H1 (cell line): ENCODE measurements at regions not wholly inside any gene's neighbourhood (a gene's known extent, or its start where the extent isn't known, plus 50 kb on each side); places are given as distances from the start of the nearest gene placed in this dataset.

ENCODE experiments used
- CTCF ChIA-PET: fragments of 300-600 bp; sonication (Branson Sonifier 250); formaldehyde crosslinking; loops from one replicate; lab custom pipeline; 2021; ENCODE audit not compliant: partially characterized antibody; lab: Charles Lee
- POLR2A ChIA-PET: fragments of 300-600 bp; sonication (Branson Sonifier 250); formaldehyde crosslinking; loops from one replicate; lab custom pipeline; 2021; ENCODE audit warnings: inconsistent platforms; ENCODE audit not compliant: partially characterized antibody; lab: Charles Lee
- DNase-seq, 2 experiments: peaks; one replicate each; pipeline versions ENCODE4 v3.0.0 to v3.0.0-alpha.2; 2010 to 2022; ENCODE audit warnings: low spot score in 2 of 2, low read depth in 1 of 2, mixed read lengths in 1 of 2
- FAIRE-seq: peaks from 2 replicates; lab custom pipeline; 2011; peaks lifted over from hg19 to GRCh38; lab: Jason Lieb, UNC
- H2AFZ ChIP-seq: 2 replicates; pipeline ENCODE4 v1.8.1; 2012; ENCODE audit warnings: low read length, inconsistent platforms
- H2AK5ac ChIP-seq: 2 replicates; pipeline ENCODE4 v1.6.1; 2013; ENCODE audit warnings: low read depth, low read length
- H2BK120ac ChIP-seq: replicated peaks from 2 replicates; pipeline ENCODE3; 2013; ENCODE audit warnings: low read depth, low read length, inconsistent platforms
- H2BK12ac ChIP-seq: 2 replicates; pipeline ENCODE4 v1.6.1; 2013; ENCODE audit warnings: low read depth, low read length
- H2BK15ac ChIP-seq: 2 replicates; pipeline ENCODE4 v1.6.1; 2013; ENCODE audit warnings: low read length
- H2BK20ac ChIP-seq: 2 replicates; pipeline ENCODE4 v1.6.1; 2013; ENCODE audit warnings: low read length
- H2BK5ac ChIP-seq: 2 replicates; pipeline ENCODE4 v1.6.1; 2013; ENCODE audit warnings: low read depth, low read length
- H3K14ac ChIP-seq: 2 replicates; pipeline ENCODE4 v1.6.1; 2013; ENCODE audit warnings: inconsistent platforms; ENCODE audit not compliant: insufficient read length
- H3K18ac ChIP-seq: 2 replicates; pipeline ENCODE4 v1.6.1; 2013; ENCODE audit warnings: low read length; ENCODE audit errors: extremely low read depth
- H3K23ac ChIP-seq: 2 replicates; pipeline ENCODE4 v1.6.1; 2013; ENCODE audit warnings: inconsistent platforms; ENCODE audit not compliant: insufficient read length
- H3K23me2 ChIP-seq: 2 replicates; pipeline ENCODE4 v1.6.1; 2013; ENCODE audit warnings: low read depth, low read length
- H3K27ac ChIP-seq: 2 replicates; pipeline ENCODE4 v1.6.1; 2011; ENCODE audit warnings: low read depth, low read length, inconsistent platforms
- H3K27me3 ChIP-seq, 4 experiments: replicated peaks in 1 of 4; 1 replicate in 1 of 4; 2 replicates in 3 of 4; pipeline versions ENCODE4 v1.6.1 to v1.8.1; 2011 to 2013; ENCODE audit warnings: low read length in 3 of 4, mild to moderate bottlenecking in 3 of 4, inconsistent platforms in 2 of 4, mixed read lengths in 2 of 4, moderate library complexity in 1 of 4; ENCODE audit not compliant: control insufficient read depth in 3 of 4, insufficient read depth in 3 of 4; ENCODE audit errors: extremely low read depth in 1 of 4
- H3K36me3 ChIP-seq, 4 experiments: 2 replicates each; pipeline versions ENCODE4 v1.6.1 to v1.8.1; 2011 to 2013; ENCODE audit warnings: mild to moderate bottlenecking in 4 of 4, low read length in 3 of 4, moderate library complexity in 2 of 4, control low read depth in 1 of 4, inconsistent platforms in 1 of 4; ENCODE audit not compliant: insufficient read depth in 4 of 4, control insufficient read depth in 2 of 4
- H3K4ac ChIP-seq: replicated peaks from 2 replicates; pipeline ENCODE3; 2013; ENCODE audit warnings: low read length, low read depth, mixed read lengths, inconsistent platforms; ENCODE audit not compliant: insufficient read length
- H3K4me1 ChIP-seq, 4 experiments: replicated peaks in 1 of 4; 1 replicate in 1 of 4; 2 replicates in 3 of 4; pipeline versions ENCODE4 v1.6.1 to v1.8.1; 2011 to 2013; ENCODE audit warnings: low read length in 3 of 4, inconsistent platforms in 2 of 4, mixed read lengths in 1 of 4; ENCODE audit not compliant: insufficient read depth in 4 of 4, control insufficient read depth in 3 of 4
- H3K4me2 ChIP-seq, 2 experiments: 2 replicates each; pipeline versions ENCODE4 v1.6.1 to v1.8.1; 2011 to 2013; ENCODE audit warnings: low read depth in 2 of 2, low read length in 2 of 2, control low read depth in 1 of 2, inconsistent platforms in 1 of 2, mild to moderate bottlenecking in 1 of 2; ENCODE audit not compliant: insufficient read depth in 1 of 2
- H3K4me3 ChIP-seq, 4 experiments: fragments of 200-600, 300-600 bp in 1 of 4; sonication (generic), shearing (Covaris generic), sonication (Bioruptor Twin) in 1 of 4; 2 replicates each; pipeline versions ENCODE4 v1.5.1 to v1.8.1; 2011 to 2016; ENCODE audit warnings: low read length in 4 of 4, low read depth in 3 of 4, control low read depth in 2 of 4, inconsistent platforms in 2 of 4, mild to moderate bottlenecking in 2 of 4, mixed read lengths in 1 of 4, moderate library complexity in 1 of 4; ENCODE audit not compliant: insufficient read depth in 2 of 4; ENCODE audit errors: extremely low read depth in 1 of 4
- H3K56ac ChIP-seq: replicated peaks from 2 replicates; pipeline ENCODE3; 2013; ENCODE audit warnings: low read depth, mild to moderate bottlenecking, mixed read lengths, low read length, inconsistent platforms; ENCODE audit not compliant: insufficient read length
- H3K79me1 ChIP-seq: 2 replicates; pipeline ENCODE4 v1.6.1; 2013; ENCODE audit warnings: low read depth, low read length, control low read depth
- H3K79me2 ChIP-seq, 2 experiments: 2 replicates each; pipeline versions ENCODE4 v1.6.1 to v1.8.1; 2012 to 2013; ENCODE audit warnings: low read length in 2 of 2, mild to moderate bottlenecking in 2 of 2, inconsistent platforms in 1 of 2; ENCODE audit not compliant: insufficient read depth in 2 of 2, control insufficient read depth in 1 of 2
- H3K9ac ChIP-seq, 4 experiments: replicated peaks in 1 of 4; 1 replicate in 1 of 4; 2 replicates in 3 of 4; pipeline versions ENCODE4 v1.6.1 to v1.8.1; 2011 to 2013; ENCODE audit warnings: low read depth in 3 of 4, low read length in 3 of 4, control low read depth in 2 of 4, mild to moderate bottlenecking in 2 of 4, moderate library complexity in 2 of 4, inconsistent platforms in 1 of 4; ENCODE audit errors: extremely low read depth in 1 of 4
- H3K9me3 ChIP-seq, 2 experiments: 2 replicates each; pipeline versions ENCODE4 v1.6.1 to v1.8.1; 2012 to 2013; ENCODE audit warnings: mild to moderate bottlenecking in 2 of 2, moderate library complexity in 2 of 2, control low read depth in 1 of 2, inconsistent platforms in 1 of 2, low read depth in 1 of 2, low read length in 1 of 2, mixed read lengths in 1 of 2; ENCODE audit not compliant: insufficient read depth in 2 of 2
- H4K20me1 ChIP-seq, 2 experiments: replicated peaks in 1 of 2; 2 replicates each; pipeline versions ENCODE3 to v1.8.1; 2011 to 2013; ENCODE audit warnings: inconsistent platforms in 2 of 2, low read length in 2 of 2, mild to moderate bottlenecking in 1 of 2; ENCODE audit not compliant: insufficient read depth in 2 of 2, control insufficient read depth in 1 of 2
- H4K5ac ChIP-seq: 2 replicates; pipeline ENCODE4 v1.6.1; 2013; ENCODE audit warnings: low read length, low read depth, mixed read lengths, inconsistent platforms; ENCODE audit not compliant: insufficient read length
- H4K8ac ChIP-seq: 2 replicates; pipeline ENCODE4 v1.8.0; 2013; ENCODE audit warnings: mild to moderate bottlenecking, moderate library complexity, low read length, inconsistent platforms; ENCODE audit not compliant: insufficient read depth; ENCODE audit errors: extremely low read depth
- H4K91ac ChIP-seq: replicated peaks from 2 replicates; pipeline ENCODE3; 2013; ENCODE audit warnings: low read length, mixed read lengths, inconsistent platforms; ENCODE audit not compliant: insufficient read length
- CREB1 ChIP-seq: IDR thresholded peaks from 2 replicates; pipeline ENCODE4 v1.6.1; 2012; ENCODE audit warnings: inconsistent platforms
- CTCF ChIP-seq, 3 experiments: IDR thresholded peaks; 1 replicate in 2 of 3; 2 replicates in 1 of 3; pipeline versions ENCODE4 v1.5.1 to v1.6.1; 2011; ENCODE audit warnings: low read length in 3 of 3, mild to moderate bottlenecking in 3 of 3, inconsistent platforms in 2 of 3, low read depth in 1 of 3, moderate library complexity in 1 of 3; ENCODE audit not compliant: insufficient read depth in 1 of 3; ENCODE audit errors: control extremely low read depth in 1 of 3
- EGR1 ChIP-seq: IDR thresholded peaks from 2 replicates; pipeline ENCODE4 v1.6.1; 2011; ENCODE audit warnings: low read depth, low read length, borderline replicate concordance
- EZH2 ChIP-seq: fragments of 200-600 bp; sonication (generic); IDR thresholded peaks from 2 replicates; pipeline ENCODE4 v1.7.1; 2012; ENCODE audit warnings: low read depth, mild to moderate bottlenecking, moderate library complexity, low read length, inconsistent platforms; ENCODE audit not compliant: severe bottlenecking
- KDM4A ChIP-seq: IDR thresholded peaks from one replicate; pipeline ENCODE4 v1.7.1; 2012; ENCODE audit warnings: low read depth, mild to moderate bottlenecking, moderate library complexity, low read length, inconsistent platforms; ENCODE audit not compliant: severe bottlenecking
- KDM5A ChIP-seq: fragments of 200-600 bp; IDR thresholded peaks from 2 replicates; pipeline ENCODE4 v1.7.1; 2012; ENCODE audit warnings: mild to moderate bottlenecking, low read length, inconsistent platforms, mixed read lengths
- NANOG ChIP-seq: IDR thresholded peaks from 2 replicates; pipeline ENCODE4 v1.6.1; 2011; ENCODE audit warnings: low read length, low read depth, mild to moderate bottlenecking, inconsistent platforms; ENCODE audit not compliant: insufficient read depth, poor library complexity, severe bottlenecking
- SP2 ChIP-seq: IDR thresholded peaks from 2 replicates; pipeline ENCODE4 v1.6.1; 2012; ENCODE audit warnings: mild to moderate bottlenecking, low read length, inconsistent platforms
- SP4 ChIP-seq: IDR thresholded peaks from 2 replicates; pipeline ENCODE4 v1.6.1; 2012; ENCODE audit warnings: low read length, inconsistent platforms
- WGBS, 2 experiments: shearing (Covaris generic) in 1 of 2; methylation state at CpG; one replicate each; pipeline versions ENCODE4 v1.1.6 to v1.1.7; 2013 to 2015; ENCODE audit warnings: low lambda C conversion rate in 2 of 2, mixed read lengths in 2 of 2, inconsistent platforms in 1 of 2, low coverage in 1 of 2, missing lambda C conversion rate in 1 of 2; ENCODE audit not compliant: insufficient replicate concordance in 2 of 2, insufficient coverage in 1 of 2, insufficient read length in 1 of 2; ENCODE audit errors: extremely low coverage in 1 of 2, missing lambda C conversion rate in 1 of 2; 5-methylcytosine and 5-hydroxymethylcytosine counted together
- TF ChIP-seq, protein P1 (sequence below): IDR thresholded peaks from 2 replicates; pipeline ENCODE4 v1.6.1; 2012; ENCODE audit warnings: inconsistent platforms
- TF ChIP-seq, protein P2 (sequence below): IDR thresholded peaks from 2 replicates; pipeline ENCODE4 v1.6.1; 2011; ENCODE audit warnings: low read length, improper control_type of control experiment

- no peak overlapping the region for H4K5ac ChIP-seq
- no peak overlapping the region for H4K91ac ChIP-seq
- H3K27me3 ChIP-seq: no peaks in the 10 kb centered on the region
- H3K23me2 ChIP-seq: no peaks in the 10 kb centered on the region
- H2BK20ac ChIP-seq: no peak overlapping the region
- no peak overlapping the region for H3K56ac ChIP-seq
- FAIRE-seq (no peak), DNase-seq (no peak)
- no peaks in the 10 kb centered on the region for H3K9me3 ChIP-seq
- no peaks in the 10 kb centered on the region for H3K36me3 ChIP-seq
- H3K4ac ChIP-seq: no peak overlapping the region
- H2AK5ac ChIP-seq: no peak overlapping the region
- H2BK120ac ChIP-seq: no peak overlapping the region
- no peaks in the 10 kb centered on the region for H3K79me1 ChIP-seq
- no peak overlapping the region for H2BK12ac ChIP-seq
- peak overlapping the region; percentile 29; the same call in 1 of the 2 replicates for H2AFZ ChIP-seq
- ChIA-PET POLR2A (no interaction called here), CTCF (interaction anchor here (1.2 to 1.4 kb wide), 2 partner anchors 31 to 67 kb away, joined by 3 read pairs; no protein-coding TSS in a partner anchor)
- H2BK15ac ChIP-seq: no peak overlapping the region
- no peak overlapping the region for H4K8ac ChIP-seq
- H2BK5ac ChIP-seq: no peak overlapping the region
- no peak overlapping the region for H3K9ac ChIP-seq
- H3K14ac ChIP-seq: no peak overlapping the region
- no peak overlapping the region for H3K4me2 ChIP-seq
- H3K23ac ChIP-seq: no peak overlapping the region
- H3K4me3 ChIP-seq: no peak overlapping the region
- H3K79me2 ChIP-seq: no peaks in the 10 kb centered on the region
- no peak overlapping the region for H3K18ac ChIP-seq
- H3K4me1 ChIP-seq: no peaks in the 10 kb centered on the region
- no peaks in the 10 kb centered on the region for H4K20me1 ChIP-seq
- H3K27ac ChIP-seq: no peak overlapping the region
- WGBS, 2 experiments: 87% methylated on average over 1 of the region's 1 CpG; no CpG with 5 or more reads in 1 of the 2 experiments
- TF ChIP-seq KDM4A (no peak), SP2 (no peak), EGR1 (no peak), KDM5A (no peak), EZH2 (no peak), CTCF (IDR thresholded peaks at IDR 0.05; ENCODE audit: control extremely low read depth in 1 of 3, insufficient read depth in 1 of 3, low read depth in 1 of 3, low read length in 3 of 3) (no peak), SP4 (no peak), NANOG (no peak), CREB1 (no peak)
- TF ChIP-seq, protein P1, sequence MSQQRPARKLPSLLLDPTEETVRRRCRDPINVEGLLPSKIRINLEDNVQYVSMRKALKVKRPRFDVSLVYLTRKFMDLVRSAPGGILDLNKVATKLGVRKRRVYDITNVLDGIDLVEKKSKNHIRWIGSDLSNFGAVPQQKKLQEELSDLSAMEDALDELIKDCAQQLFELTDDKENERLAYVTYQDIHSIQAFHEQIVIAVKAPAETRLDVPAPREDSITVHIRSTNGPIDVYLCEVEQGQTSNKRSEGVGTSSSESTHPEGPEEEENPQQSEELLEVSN: no peak
- TF ChIP-seq, protein P2, sequence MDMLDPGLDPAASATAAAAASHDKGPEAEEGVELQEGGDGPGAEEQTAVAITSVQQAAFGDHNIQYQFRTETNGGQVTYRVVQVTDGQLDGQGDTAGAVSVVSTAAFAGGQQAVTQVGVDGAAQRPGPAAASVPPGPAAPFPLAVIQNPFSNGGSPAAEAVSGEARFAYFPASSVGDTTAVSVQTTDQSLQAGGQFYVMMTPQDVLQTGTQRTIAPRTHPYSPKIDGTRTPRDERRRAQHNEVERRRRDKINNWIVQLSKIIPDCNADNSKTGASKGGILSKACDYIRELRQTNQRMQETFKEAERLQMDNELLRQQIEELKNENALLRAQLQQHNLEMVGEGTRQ: no peak
Observed at GRCh38 chr2:166677996-166678395, 183.9 kb upstream of the SCN7A start.
